Progenitor cell of endocrine pancreas (in vitro differentiated cells): ENCODE measurements at regions not wholly inside any gene's neighbourhood (a gene's known extent, or its start where the extent isn't known, plus 50 kb on each side); places are given as distances from the start of the nearest gene placed in this dataset.

Experiments used
- DNase-seq: peaks from one replicate; pipeline ENCODE4 v3.0.0; 2021; ENCODE audit warnings: low spot score; ENCODE audit not compliant: unreplicated experiment
- H3K27ac Mint-ChIP-seq: 2 replicates; pipeline ENCODE4 v1.8.0; 2021; ENCODE audit warnings: mild to moderate bottlenecking, moderate library complexity, mixed read lengths
- H3K27me3 Mint-ChIP-seq: 2 replicates; pipeline ENCODE4 v1.8.0; 2021; ENCODE audit warnings: mixed read lengths
- H3K36me3 Mint-ChIP-seq: 2 replicates; pipeline ENCODE4 v1.8.0; 2022; ENCODE audit warnings: mixed read lengths; ENCODE audit not compliant: insufficient read depth
- H3K4me1 Mint-ChIP-seq: 2 replicates; pipeline ENCODE4 v1.8.0; 2021; ENCODE audit warnings: low read depth, mixed read lengths
- H3K4me3 Mint-ChIP-seq: 2 replicates; pipeline ENCODE4 v1.8.0; 2021; ENCODE audit warnings: low read depth, mild to moderate bottlenecking, moderate library complexity, mixed read lengths
- H3K9me3 Mint-ChIP-seq: 2 replicates; pipeline ENCODE4 v1.8.0; 2021; ENCODE audit warnings: low read depth, mixed read lengths
- CTCF ChIP-seq: fragments of 200-600 bp; sonication (generic); IDR thresholded peaks from one replicate; pipeline ENCODE4 v1.5.0; 2021; ENCODE audit warnings: antibody characterized with exemption, mild to moderate bottlenecking; ENCODE audit not compliant: unreplicated experiment

- no peaks in the 10 kb centered on the region for H3K27me3 Mint-ChIP-seq
- no peak for DNase-seq
- no peaks in the 10 kb centered on the region for H3K4me1 Mint-ChIP-seq
- no peak overlapping the region for H3K4me3 Mint-ChIP-seq
- peaks cover 7% of the 10 kb centered on the region for H3K9me3 Mint-ChIP-seq
- no peak overlapping the region for H3K27ac Mint-ChIP-seq
- TF ChIP-seq CTCF = no peak
- H3K36me3 Mint-ChIP-seq = no peaks in the 10 kb centered on the region
Measured at GRCh38 chr2:59399126-59399525, 1154.3 kb downstream of the BCL11A start.

- no peak for TF ChIP-seq CTCF
- Mint-ChIP-seq H3K4me1 (no peaks in the 10 kb centered on the region), H3K36me3 (no peaks in the 10 kb centered on the region), H3K4me3 (no peak overlapping the region), H3K27me3 (no peaks in the 10 kb centered on the region), H3K9me3 (peaks cover 4% of the 10 kb centered on the region), H3K27ac (no peak overlapping the region)
- DNase-seq = no peak
Measured at GRCh38 chr2:59398081-59398480, 1155.4 kb downstream of the BCL11A start.

- Mint-ChIP-seq H3K9me3 (peaks cover 4% of the 10 kb centered on the region), H3K36me3 (no peaks in the 10 kb centered on the region), H3K27ac (no peak overlapping the region), H3K4me3 (no peak overlapping the region), H3K27me3 (no peaks in the 10 kb centered on the region), H3K4me1 (no peaks in the 10 kb centered on the region)
- TF ChIP-seq CTCF = no peak
- no peak for DNase-seq
Measured at GRCh38 chr2:59395119-59395518, 1154.0 kb upstream of the FANCL start.

GRCh38 chr2:59391896-59392295 is 1150.8 kb upstream of the FANCL start:
- H3K9me3 Mint-ChIP-seq = peaks cover 4% of the 10 kb centered on the region
- peaks cover 5% of the 10 kb centered on the region for H3K4me1 Mint-ChIP-seq
- no peaks in the 10 kb centered on the region for H3K36me3 Mint-ChIP-seq
- TF ChIP-seq CTCF = no peak
- H3K27ac Mint-ChIP-seq = no peak overlapping the region
- H3K4me3 Mint-ChIP-seq = no peak overlapping the region
- no peaks in the 10 kb centered on the region for H3K27me3 Mint-ChIP-seq
- no peak for DNase-seq

- H3K36me3 Mint-ChIP-seq = no peaks in the 10 kb centered on the region
- TF ChIP-seq CTCF = no peak
- H3K27me3 Mint-ChIP-seq = peaks cover 1% of the 10 kb centered on the region
- H3K27ac Mint-ChIP-seq = no peak overlapping the region
- H3K9me3 Mint-ChIP-seq = peaks cover 2% of the 10 kb centered on the region
- peaks cover 5% of the 10 kb centered on the region for H3K4me1 Mint-ChIP-seq
- H3K4me3 Mint-ChIP-seq = no peak overlapping the region
- DNase-seq = no peak
Measured at GRCh38 chr2:59390581-59390980, 1149.5 kb upstream of the FANCL start.
